HG02571 (cell line): ENCODE measurements at regions not wholly inside any gene's neighbourhood (a gene's known extent, or its start where the extent isn't known, plus 50 kb on each side); places are given as distances from the start of the nearest gene placed in this dataset.

Experiments
- ATAC-seq: cut with Tn5 transposase; IDR thresholded peaks from one replicate; pipeline ENCODE4 v1.9.1; 2021; ENCODE audit warnings: mild to moderate bottlenecking, moderate library complexity; ENCODE audit not compliant: unreplicated experiment

GRCh38 chr15:25931851-25932250 is 68.7 kb upstream of the ATP10A start:
- ATAC-seq = no peak

GRCh38 chr15:25930931-25931330 is 67.8 kb upstream of the ATP10A start:
- ATAC-seq = no peak
